HG03135 (cell line): ENCODE measurements at regions not wholly inside any gene's neighbourhood (a gene's known extent, or its start where the extent isn't known, plus 50 kb on each side); places are given as distances from the start of the nearest gene placed in this dataset.

Experiments
- ATAC-seq: cut with Tn5 transposase; IDR thresholded peaks from one replicate; pipeline ENCODE4 v1.9.1; 2021; ENCODE audit warnings: mild to moderate bottlenecking, moderate library complexity; ENCODE audit not compliant: unreplicated experiment

DNA sequence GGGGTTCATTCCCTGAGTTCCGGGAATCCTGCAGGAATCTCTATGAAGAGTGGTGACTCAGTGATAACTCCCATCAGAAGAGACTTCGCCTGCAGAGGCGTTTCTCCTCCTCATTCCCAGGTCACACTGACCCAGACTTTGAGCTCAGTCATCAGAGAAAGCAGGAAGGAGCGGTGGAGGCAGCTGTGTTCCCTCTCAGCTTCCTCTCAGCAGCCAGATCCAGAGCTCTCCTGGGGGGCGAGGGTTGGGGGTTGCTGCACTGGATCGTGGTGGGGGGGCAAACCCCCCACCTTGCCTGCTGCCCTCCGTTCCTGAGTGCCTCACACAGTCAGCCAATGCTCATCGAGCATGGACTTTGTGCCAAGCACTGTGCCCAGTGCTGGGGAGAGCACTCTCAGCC, 271.2 kb downstream of the CBLN1 start:
- no peak for ATAC-seq

DNA sequence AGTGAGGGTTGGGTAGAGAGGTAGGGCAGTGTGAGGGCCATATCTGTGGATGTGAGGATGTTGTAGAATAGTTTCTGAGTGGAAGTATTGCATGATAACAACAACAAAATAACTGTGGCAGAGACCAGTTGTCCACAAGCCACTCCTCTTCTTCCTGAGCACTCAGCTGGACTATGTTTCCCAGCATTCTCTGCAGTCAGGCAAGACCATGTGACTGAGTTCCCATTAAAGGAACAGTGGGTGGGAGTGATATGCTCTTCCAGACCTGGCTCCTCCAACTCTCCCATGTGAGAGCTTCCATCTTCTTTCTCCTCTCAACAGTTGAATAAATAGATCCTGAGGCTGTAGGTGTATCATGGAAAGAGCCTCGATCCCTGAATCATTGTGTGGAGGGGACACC, 272.4 kb downstream of the CBLN1 start:
- ATAC-seq = no peak

DNA sequence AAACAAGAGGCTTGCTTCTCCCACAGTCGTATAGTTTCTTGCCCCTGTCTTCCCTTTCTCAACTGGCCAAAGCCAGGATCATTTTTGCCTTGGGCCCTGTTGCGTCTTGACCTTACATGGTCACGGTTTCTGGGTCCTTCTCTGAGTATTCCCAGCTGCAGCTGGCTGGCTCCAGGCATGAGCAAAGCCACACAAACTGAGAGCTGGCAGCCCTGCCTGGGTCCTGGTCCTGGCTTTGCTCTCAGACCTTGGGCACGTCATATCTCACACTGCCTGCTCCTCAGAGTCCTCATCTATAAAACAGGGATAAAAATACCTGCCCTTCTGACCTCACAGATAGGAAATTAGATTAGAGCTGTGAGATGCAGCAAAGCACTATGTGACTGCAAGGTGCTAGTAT, 277.6 kb downstream of the CBLN1 start:
- ATAC-seq = no peak

DNA sequence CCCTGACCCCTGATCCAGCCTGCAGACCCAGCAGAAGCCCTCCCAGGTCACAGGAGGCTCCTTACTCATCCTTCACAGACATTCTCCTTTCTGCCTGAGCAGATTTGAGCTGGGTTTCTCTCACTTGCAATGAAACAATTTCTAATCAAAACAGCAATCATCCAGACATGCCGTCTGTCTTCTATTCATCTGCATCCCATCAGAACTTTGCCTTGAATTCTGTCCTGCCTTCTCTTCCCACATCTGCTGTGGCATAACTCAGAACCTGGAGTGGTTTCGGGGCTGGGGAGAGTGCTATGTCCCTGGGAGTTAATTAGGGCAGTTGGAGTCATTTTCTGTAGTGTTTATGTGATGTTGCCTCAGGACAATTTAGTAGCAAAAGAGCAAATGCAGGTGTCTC, 278.6 kb downstream of the CBLN1 start:
- no peak for ATAC-seq

DNA sequence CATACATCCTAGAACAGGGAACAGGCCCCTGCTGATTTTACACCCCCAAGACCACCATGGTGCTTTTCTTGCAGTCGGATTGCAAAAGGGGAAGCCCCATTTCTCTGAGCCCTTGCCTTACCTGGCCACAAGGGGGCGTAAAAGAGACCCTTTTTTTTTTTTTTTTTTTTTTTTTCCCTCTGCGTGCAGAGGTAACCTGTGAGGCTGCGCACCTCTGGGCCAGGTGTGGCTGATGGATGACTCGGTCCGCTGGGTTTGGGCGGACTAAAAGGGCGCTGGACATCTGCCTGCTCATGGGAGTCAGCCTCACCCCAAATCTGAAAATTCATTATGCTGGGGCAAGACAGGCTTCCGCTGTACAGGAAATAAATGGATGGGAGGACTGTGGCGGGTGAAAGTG, 281.0 kb downstream of the CBLN1 start:
- no peak for ATAC-seq

DNA sequence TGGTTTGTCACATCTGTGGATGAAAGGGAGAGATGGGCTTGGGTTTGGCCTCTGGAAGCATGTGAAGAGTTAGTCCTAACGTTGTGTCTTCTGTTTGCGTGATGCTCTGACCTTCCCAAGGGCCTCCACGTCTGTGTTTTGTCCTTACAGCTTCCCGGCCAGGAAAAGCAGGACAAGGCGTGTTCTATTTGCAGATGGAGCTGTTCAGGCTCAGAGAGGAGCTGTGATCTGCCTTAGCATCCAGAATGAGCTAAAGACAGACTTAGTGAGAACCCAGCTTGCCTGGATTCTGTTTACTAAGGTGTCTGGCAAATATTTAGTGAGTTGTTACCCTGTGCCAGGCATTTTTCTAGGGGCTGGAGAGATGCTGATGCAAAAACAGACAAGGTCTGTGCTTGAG, 282.1 kb downstream of the CBLN1 start:
- ATAC-seq = no peak

DNA sequence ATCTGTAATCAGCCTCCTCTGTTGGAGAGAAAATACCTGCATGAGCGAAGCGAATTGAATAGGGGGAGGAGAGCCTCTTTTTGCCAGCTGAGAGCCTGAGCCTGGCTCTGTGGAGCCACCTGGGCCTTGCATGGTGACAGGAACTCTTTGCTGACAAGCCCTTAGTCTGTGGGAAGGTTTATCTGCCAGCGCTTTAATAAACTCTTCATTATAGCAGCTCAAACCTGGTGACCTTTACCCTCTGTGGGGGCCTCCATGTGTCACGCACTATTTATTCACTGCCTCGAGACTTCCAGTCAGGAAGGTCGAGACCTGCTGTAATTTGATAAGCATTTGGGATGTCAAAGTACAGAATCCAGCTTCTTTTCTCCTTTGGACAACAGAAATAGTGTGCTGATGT, 282.6 kb downstream of the CBLN1 start:
- no peak for ATAC-seq

DNA sequence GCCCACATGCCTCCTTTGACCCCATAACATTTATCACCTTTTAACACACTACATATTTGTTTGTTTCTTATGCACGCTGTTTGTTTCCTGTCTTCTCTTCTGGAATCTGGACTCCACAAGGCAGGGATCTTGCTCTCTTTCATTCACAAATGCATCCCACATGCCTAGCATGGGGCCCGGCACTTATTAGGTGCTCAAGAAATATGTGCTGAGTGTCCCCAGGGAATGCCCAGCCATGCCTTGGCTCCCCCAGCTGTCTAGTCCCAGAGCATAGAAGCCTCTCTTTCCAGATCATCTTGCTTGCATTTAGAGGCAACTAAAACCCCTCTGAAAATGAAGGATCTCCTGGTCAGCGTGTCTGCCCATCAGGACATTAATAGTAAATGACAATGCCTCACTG, 283.7 kb downstream of the CBLN1 start:
- ATAC-seq = no peak

DNA sequence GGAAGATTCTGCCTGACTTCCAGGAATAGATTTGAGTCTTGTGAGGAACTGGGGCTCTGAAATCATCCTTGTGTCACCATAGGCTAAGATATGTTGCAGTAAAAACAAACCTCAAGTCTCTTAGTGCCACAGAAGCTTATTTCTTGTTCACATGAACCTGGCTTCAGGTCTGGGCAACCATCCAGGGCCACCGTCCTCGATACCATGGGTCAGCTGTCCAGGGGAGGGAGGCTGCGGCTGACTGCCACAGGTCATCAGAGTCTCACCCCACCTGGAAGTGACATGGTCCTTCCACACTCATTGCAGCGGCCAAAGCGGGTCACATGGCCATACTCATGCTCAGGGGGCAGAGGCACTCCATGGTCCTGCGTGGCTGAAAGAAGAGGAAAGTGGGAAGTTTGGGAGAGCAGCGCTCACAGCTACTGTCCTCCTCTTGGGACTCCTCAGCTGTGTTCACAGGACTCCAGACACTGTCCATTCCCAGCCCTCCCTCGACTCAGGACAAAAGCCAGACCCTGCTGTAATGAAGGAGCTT, 284.5 kb downstream of the CBLN1 start:
- no peak for ATAC-seq

DNA sequence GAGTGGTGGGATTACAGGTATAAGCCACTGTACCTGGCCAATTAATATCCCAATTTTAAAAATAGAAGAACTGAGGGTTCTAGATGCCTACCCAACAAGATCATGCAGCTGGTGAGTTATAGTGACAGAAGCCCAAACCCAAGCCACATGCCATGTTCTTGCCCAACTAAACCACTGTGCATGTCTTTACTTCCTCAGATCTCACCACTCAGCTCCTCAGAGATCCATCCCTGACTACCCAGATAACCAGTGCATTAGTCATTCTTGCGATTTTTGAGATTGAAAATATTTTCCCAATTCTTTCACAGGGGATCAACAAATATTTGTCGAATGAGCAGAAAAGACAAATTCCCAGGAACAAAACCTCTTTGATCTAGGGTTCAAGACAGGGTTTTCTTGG, 303.1 kb downstream of the CBLN1 start:
- ATAC-seq = no peak

DNA sequence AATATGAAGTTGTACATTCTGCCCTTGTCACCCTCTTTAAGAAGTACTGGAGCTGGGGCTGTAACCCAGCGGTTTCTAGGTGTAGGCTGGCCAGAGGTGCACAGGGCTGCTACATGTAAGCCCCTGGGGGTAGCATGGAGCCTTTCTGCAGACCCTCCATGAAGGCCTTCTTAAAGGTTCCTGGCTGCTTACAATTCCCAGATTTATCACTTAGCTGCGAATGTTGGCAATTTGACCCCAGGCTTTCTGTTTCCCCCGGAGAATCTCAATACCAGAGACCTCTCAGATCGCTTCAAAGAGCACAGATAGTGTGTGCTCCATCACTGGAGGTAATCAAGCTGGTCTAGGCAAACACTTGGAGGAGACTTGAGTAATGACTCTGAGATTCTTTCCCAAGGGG, 309.4 kb downstream of the CBLN1 start:
- ATAC-seq = no peak

DNA sequence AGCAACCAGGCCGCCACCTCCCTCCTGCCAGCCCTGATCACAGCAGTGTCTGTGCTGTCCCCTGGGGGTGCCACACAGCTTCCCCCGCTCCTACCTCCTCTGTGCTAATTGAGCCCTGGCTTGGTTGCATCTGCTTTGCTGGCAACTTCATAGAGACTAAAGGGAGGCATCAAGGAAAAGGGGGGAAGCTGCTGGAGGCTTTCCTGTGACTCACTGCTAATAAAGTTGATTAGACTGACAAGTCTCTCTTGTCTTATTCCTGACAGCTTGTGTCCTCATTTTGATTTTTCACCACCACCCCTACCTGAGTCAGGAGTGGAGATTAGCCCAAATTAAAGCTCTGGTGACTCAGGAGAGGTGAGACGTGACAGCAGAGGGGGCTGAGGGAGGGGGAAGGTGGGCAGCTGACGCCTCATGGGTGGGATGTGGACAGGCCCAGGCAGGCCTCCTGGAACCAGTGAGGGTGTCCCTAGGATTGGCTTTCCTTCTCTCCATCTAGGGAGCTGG, 310.0 kb downstream of the CBLN1 start:
- no peak for ATAC-seq

DNA sequence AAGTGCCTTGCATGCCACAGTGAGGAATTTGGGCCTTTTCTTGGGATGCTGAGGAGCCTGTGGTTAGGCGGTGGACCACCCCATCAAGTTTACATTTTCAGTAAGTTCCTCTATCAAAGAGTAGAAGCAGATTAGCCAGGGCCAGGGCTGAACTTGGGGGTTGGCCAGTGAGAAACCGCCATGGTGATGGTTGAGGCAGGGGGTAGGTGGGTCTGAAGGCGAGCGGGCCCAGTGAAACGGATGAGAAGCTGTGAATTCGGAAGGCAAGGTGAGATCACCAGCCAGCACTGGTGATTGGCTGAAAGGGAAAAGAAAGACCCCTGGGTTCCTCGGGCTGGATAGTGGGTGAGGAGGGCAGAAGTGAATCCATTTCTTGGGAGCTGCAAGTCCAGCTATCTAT, 311.4 kb downstream of the CBLN1 start:
- no peak for ATAC-seq

DNA sequence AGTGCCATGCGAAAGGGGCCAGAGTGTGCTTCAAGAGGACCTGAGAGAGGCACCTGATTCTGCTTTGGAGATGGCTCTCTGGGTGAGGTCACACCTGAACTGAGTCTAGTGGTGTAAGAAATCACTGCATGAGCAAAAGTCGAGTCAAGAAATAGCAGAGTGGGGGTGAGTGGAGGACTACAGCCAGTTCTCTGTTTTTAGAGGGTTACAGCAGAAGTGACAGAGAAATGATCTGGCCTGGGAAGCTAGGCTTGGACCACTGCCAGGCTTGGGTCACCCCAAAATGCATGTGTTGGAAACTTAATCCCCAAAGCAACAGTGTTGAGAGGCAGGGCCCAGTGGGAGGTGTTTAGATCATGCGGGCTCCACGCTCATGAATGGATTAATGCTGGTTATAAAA, 312.0 kb downstream of the CBLN1 start:
- no peak for ATAC-seq

DNA sequence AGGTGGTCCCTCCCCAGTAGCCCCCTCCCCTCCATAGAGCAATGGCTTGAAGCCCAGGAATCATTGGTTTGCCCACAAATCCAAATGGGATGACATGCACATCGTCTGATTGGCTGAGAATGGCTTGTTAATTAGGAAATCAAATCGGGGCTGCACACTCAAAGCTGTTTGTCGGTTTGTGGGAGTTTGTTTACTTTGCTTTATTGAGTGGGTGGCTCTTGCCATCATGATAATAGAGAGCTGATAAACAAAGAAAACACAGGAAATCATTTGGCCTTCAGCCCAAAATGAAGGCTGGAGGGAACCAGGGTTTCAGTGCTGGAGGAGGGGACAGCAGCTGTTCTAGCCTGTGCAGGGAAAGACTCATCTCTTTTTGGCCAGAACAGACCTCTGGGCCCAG, 316.3 kb downstream of the CBLN1 start:
- ATAC-seq = no peak

DNA sequence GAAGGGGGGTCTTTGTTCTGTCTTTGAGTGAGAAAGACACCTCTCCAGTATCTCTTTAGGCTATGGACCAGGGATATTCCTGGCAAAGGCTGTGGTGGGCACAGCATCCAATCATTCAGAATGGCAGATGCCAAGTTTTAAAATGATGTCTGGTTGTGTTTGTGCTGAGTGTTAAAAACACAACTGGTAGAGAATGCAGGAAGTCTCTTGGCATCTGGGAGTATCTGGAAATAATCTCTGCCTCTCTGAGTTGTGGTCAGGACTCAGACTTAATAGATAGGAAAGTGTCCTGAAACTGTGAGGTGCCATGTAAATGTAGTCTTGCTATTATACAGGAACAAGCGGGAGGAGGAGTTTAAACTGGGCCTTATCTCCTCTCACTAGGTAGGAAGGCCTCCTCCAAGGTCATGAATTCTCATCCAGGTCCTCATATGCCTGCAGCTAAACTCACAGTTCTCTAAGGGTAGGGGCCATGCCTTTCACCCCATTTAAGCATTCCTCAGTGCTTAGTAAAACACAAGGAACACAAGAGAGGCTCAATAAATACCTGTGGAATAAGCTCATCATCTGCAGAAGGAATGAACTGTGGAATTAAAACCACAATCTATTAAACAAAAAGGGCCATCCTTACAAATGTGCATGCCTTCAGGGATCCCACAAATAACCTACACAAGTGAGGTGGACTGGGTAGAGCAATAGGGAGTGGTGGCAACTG, 317.6 kb downstream of the CBLN1 start:
- ATAC-seq = no peak

DNA sequence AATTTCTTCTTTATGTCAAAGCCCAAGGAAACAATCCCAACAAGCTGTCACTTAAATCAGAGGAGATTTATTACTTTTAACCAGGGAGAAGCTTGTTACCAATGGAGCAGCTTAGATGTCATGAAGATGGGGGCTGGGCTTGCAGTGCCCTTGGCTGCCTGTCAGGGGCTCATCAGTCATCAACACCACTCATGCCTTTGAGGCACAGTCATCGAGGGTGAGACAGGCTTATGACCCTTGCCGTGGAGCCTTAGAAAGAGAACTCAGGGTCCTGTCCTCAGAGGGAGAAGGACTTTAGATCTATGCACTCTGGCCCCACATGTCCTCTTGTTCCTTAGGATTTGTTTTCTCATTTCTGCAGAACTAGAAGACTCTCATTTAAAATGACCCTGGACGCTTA, 318.3 kb downstream of the CBLN1 start:
- no peak for ATAC-seq

DNA sequence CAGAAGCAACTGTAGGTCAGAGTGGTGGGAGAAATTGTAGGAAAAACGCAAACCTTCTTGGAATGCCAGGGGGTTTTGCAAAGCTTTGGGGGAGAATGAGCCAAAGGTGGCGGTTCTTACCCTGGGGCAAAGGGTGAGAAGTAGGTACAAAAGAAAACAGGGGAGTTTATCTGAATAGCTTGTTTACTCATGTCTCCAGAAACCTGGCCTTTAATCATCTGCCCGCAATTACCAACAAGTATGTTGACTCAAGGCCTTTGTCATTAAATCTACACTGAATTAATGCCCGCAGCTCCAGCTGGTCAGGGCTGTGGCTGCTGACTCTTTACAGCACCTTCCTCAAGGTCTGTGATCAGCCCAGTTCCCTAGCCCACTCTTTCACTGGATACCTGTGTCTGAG, 320.1 kb downstream of the CBLN1 start:
- no peak for ATAC-seq

DNA sequence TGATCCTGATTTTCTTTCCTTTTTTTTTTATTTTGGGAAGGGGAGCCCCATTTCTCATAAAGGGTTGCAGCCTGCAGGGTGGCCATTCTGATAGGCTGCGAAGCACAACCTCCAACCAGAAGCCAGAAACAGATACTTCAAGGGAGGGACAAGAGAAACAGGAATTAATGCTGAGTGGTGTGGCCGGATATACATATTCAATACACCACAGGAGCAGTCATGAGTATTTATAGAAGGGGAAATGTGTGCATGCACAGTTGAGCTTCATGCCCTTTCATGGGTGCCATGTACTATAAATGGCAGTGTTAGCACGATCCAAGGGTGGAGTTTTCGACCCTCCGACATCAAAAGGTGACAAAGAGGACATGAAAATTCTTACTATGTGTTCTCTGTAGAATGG, 320.8 kb downstream of the CBLN1 start:
- ATAC-seq = no peak

DNA sequence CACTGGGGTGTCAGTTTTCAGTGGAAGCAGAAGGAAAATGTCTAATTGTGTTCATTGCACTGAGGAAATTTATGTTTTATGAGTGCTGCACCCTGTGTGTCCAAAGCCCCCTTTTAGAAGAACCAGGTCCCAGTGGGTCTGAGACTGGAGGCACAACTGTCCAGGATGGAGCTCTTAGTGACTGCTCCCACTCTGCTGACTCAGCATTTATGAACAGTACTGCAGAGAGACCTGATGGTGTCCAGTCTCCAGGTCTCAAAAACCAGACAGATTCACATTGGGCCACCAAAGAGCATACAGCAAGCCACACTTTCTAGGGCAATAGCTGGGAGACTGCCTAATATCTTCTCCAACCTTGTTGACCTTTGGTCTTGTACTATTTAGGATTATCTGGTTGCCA, 321.9 kb downstream of the CBLN1 start:
- ATAC-seq = no peak

DNA sequence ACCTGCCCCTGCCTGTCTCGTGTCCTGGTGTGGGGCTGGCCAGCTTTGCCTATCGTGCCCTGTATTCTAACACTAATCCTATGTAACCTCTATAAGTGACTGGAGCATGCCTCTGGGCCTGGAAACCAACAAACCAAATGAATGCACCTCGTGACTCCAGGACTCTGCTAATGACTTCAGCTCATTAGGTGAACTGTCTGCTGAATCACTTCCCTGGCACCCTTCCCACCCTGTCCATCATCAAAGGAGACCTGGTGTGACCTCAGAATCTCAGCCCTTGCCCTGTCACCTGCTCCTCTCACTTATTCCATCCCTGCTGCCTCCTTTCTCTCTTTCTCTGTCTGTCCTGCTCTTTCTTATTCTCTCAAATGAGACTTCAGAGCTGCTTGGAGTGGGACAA, 322.4 kb downstream of the CBLN1 start:
- ATAC-seq = no peak

DNA sequence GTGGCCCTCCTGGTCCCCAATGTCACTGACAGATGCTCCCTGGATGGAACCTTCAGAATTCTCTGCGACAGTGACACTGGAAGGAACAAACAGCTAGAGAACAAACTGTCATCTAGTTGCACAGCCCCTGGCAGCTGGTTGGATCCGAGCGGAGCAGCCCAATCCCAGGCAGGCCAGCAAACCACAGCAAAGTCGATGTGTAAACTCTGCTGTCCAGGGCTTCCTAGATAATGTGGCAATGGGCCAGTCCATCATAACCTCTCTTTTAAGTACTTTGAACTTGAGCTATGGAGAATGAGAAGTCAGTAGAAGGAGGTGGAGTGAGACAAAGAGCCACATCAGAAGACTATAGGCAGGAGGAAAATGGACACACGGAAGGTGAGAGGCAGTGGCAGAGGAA, 323.0 kb downstream of the CBLN1 start:
- ATAC-seq = no peak

DNA sequence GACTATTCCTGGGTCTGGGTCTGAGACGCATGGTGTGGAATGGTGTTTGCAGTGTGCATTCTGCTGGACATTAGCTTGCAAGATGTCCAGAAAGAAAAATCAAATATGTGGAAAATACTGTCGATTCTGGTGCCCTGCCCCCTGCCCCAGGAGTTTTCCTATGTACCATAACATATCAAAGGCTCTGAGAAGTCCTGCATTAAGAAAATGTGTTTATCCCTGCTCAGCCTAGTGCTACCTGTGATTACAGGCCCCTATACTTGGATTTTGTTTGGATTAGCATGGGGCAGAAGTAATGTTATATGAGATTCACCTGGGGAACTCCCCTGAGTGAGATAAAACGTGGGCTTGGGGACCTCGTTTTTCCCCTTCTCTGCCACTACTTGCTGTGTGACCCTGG, 325.0 kb downstream of the CBLN1 start:
- no peak for ATAC-seq
